ENCODE measurements at regions not wholly inside any gene's neighbourhood (a gene's known extent, or its start where the extent isn't known, plus 50 kb on each side); places are given as distances from the start of the nearest gene placed in this dataset.
"Not testable (repeated sequence)": the region's sequence is repeated elsewhere in the genome, so short reads cannot be mapped to it uniquely, and the experiment has no call there.

GRCh38 chr22:19662049-19662684 is 52.1 kb upstream of the SEPTIN5 start:
- no CpG with 5 or more reads among the region's 22 CpGs for WGBS (ENCODE audit: extremely low coverage, insufficient coverage, low lambda C conversion rate)

GRCh38 chr22:19663286-19663815 is 51.0 kb upstream of the SEPTIN5 start:
- WGBS (ENCODE audit: extremely low coverage, insufficient coverage, low lambda C conversion rate) = no CpG with 5 or more reads among the region's 6 CpGs
- Histone ChIP-seq H4K5ac (ENCODE audit: low read length) (no peak overlapping the region), H2BK5ac (ENCODE audit: low read length) (no peak overlapping the region), H3K79me2 (ENCODE audit: control insufficient read depth, insufficient read depth, low read length) (no peaks in the 10 kb centered on the region), H3K23ac (ENCODE audit: low read length) (no peak overlapping the region), H3K27ac (ENCODE audit: low read depth, low read length) (no peak overlapping the region), H3K27me3 (ENCODE audit: insufficient read depth, low read length, poor library complexity) (no peaks in the 10 kb centered on the region), H3K4me3 (ENCODE audit: low read length) (no peak overlapping the region), H3K79me1 (ENCODE audit: low read length) (no peaks in the 10 kb centered on the region), H2BK120ac (ENCODE audit: low read depth, low read length) (no peak overlapping the region), H3K4me2 (ENCODE audit: low read length) (no peak overlapping the region), H3K56ac (ENCODE audit: low read length) (no peak overlapping the region), H4K8ac (ENCODE audit: low read depth, low read length) (no peak overlapping the region), H3K4me1 (ENCODE audit: control insufficient read depth, low read depth, low read length) (no peaks in the 10 kb centered on the region), H3K18ac (ENCODE audit: low read length) (no peak overlapping the region), H3K36me3 (ENCODE audit: control insufficient read depth, insufficient read depth, low read length) (no peaks in the 10 kb centered on the region), H3K9ac (ENCODE audit: low read length) (no peak overlapping the region), H3K4ac (ENCODE audit: low read depth, low read length) (no peak overlapping the region), H2BK15ac (replicated peaks; ENCODE audit: low read depth) (no peak overlapping the region), H2AK5ac (ENCODE audit: low read length) (no peak overlapping the region)
- no peak for DNase-seq

More at GRCh38 chr22:19662049-19662684, 52.1 kb upstream of the SEPTIN5 start:
- not testable (repeated sequence) for H3K18ac ChIP-seq (ENCODE audit: low read length); H3K23ac ChIP-seq (ENCODE audit: low read length); H4K5ac ChIP-seq (ENCODE audit: low read length); H3K9ac ChIP-seq (ENCODE audit: low read length); H3K27me3 ChIP-seq (ENCODE audit: insufficient read depth, low read length, poor library complexity); H3K4ac ChIP-seq (ENCODE audit: low read depth, low read length); H3K4me1 ChIP-seq (ENCODE audit: control insufficient read depth, low read depth, low read length); H3K79me2 ChIP-seq (ENCODE audit: control insufficient read depth, insufficient read depth, low read length); H3K36me3 ChIP-seq (ENCODE audit: control insufficient read depth, insufficient read depth, low read length); H3K27ac ChIP-seq (ENCODE audit: low read depth, low read length); H3K79me1 ChIP-seq (ENCODE audit: low read length); H2BK120ac ChIP-seq (ENCODE audit: low read depth, low read length); H3K4me3 ChIP-seq (ENCODE audit: low read length); DNase-seq; H4K8ac ChIP-seq (ENCODE audit: low read depth, low read length); H3K4me2 ChIP-seq (ENCODE audit: low read length); H2BK5ac ChIP-seq (ENCODE audit: low read length); H2BK15ac ChIP-seq (replicated peaks; ENCODE audit: low read depth); H3K56ac ChIP-seq (ENCODE audit: low read length); H2AK5ac ChIP-seq (ENCODE audit: low read length)

GRCh38 chr22:19663821-19664355 is 50.4 kb upstream of the SEPTIN5 start:
- Histone ChIP-seq H2BK5ac (ENCODE audit: low read length) (no peak overlapping the region), H3K4me2 (ENCODE audit: low read length) (no peak overlapping the region), H3K4ac (ENCODE audit: low read depth, low read length) (no peak overlapping the region), H3K79me1 (ENCODE audit: low read length) (no peaks in the 10 kb centered on the region), H3K27ac (ENCODE audit: low read depth, low read length) (no peak overlapping the region), H3K9ac (ENCODE audit: low read length) (no peak overlapping the region), H2BK15ac (replicated peaks; ENCODE audit: low read depth) (no peak overlapping the region), H4K8ac (ENCODE audit: low read depth, low read length) (no peak overlapping the region), H3K23ac (ENCODE audit: low read length) (no peak overlapping the region), H3K79me2 (ENCODE audit: control insufficient read depth, insufficient read depth, low read length) (no peaks in the 10 kb centered on the region), H4K5ac (ENCODE audit: low read length) (no peak overlapping the region), H3K27me3 (ENCODE audit: insufficient read depth, low read length, poor library complexity) (no peaks in the 10 kb centered on the region), H3K36me3 (ENCODE audit: control insufficient read depth, insufficient read depth, low read length) (no peaks in the 10 kb centered on the region), H2BK120ac (ENCODE audit: low read depth, low read length) (no peak overlapping the region), H3K56ac (ENCODE audit: low read length) (peak overlapping the region; percentile 50), H2AK5ac (ENCODE audit: low read length) (no peak overlapping the region), H3K4me1 (ENCODE audit: control insufficient read depth, low read depth, low read length) (no peaks in the 10 kb centered on the region), H3K18ac (ENCODE audit: low read length) (no peak overlapping the region), H3K4me3 (ENCODE audit: low read length) (no peak overlapping the region)
- DNase-seq = peak; percentile 13
- WGBS (ENCODE audit: extremely low coverage, insufficient coverage, low lambda C conversion rate) = no CpG with 5 or more reads among the region's 14 CpGs

- no peak overlapping the region for H3K27ac ChIP-seq (ENCODE audit: low read depth, low read length)
- H3K79me1 ChIP-seq (ENCODE audit: low read length) = no peaks in the 10 kb centered on the region
- H3K4ac ChIP-seq (ENCODE audit: low read depth, low read length) = no peak overlapping the region
- no peak for DNase-seq
- H3K27me3 ChIP-seq (ENCODE audit: insufficient read depth, low read length, poor library complexity) = no peaks in the 10 kb centered on the region
- H3K4me2 ChIP-seq (ENCODE audit: low read length) = no peak overlapping the region
- no peaks in the 10 kb centered on the region for H3K36me3 ChIP-seq (ENCODE audit: control insufficient read depth, insufficient read depth, low read length)
- H4K5ac ChIP-seq (ENCODE audit: low read length) = no peak overlapping the region
- H3K56ac ChIP-seq (ENCODE audit: low read length) = no peak overlapping the region
- H2BK120ac ChIP-seq (ENCODE audit: low read depth, low read length) = no peak overlapping the region
- H3K18ac ChIP-seq (ENCODE audit: low read length) = no peak overlapping the region
- no peaks in the 10 kb centered on the region for H3K79me2 ChIP-seq (ENCODE audit: control insufficient read depth, insufficient read depth, low read length)
- H3K4me1 ChIP-seq (ENCODE audit: control insufficient read depth, low read depth, low read length) = no peaks in the 10 kb centered on the region
- no CpG with 5 or more reads among the region's 2 CpGs for WGBS (ENCODE audit: extremely low coverage, insufficient coverage, low lambda C conversion rate)
- H4K8ac ChIP-seq (ENCODE audit: low read depth, low read length) = no peak overlapping the region
- no peak overlapping the region for H2AK5ac ChIP-seq (ENCODE audit: low read length)
- H2BK15ac ChIP-seq (replicated peaks; ENCODE audit: low read depth) = no peak overlapping the region
- no peak overlapping the region for H3K9ac ChIP-seq (ENCODE audit: low read length)
- H2BK5ac ChIP-seq (ENCODE audit: low read length) = no peak overlapping the region
- no peak overlapping the region for H3K23ac ChIP-seq (ENCODE audit: low read length)
- no peak overlapping the region for H3K4me3 ChIP-seq (ENCODE audit: low read length)
Observed at GRCh38 chr22:19664406-19664805, 49.9 kb upstream of the SEPTIN5 start.

Data from mesendoderm (in vitro differentiated cells).